Transverse colon (tissue), 4 donors: ENCODE measurements at regions not wholly inside any gene's neighbourhood (a gene's known extent, or its start where the extent isn't known, plus 50 kb on each side); places are given as distances from the start of the nearest gene placed in this dataset.

Experiments
- DNase-seq: peaks from one replicate; pipeline ENCODE4 v3.0.0-alpha.2; 2019
- H3K27ac ChIP-seq, 4 donors: fragments of 200-600 bp; sonication (generic); 2 replicates each; pipeline ENCODE4 v1.5.1; 2016 to 2018; ENCODE audit warnings: inconsistent platforms in 4 of 4
- H3K27me3 ChIP-seq: fragments of 200-600 bp; sonication (generic); 2 replicates; pipeline ENCODE4 v1.5.1; 2017; ENCODE audit warnings: inconsistent platforms
- H3K36me3 ChIP-seq, 4 donors: fragments of 200-600 bp; sonication (generic); 2 replicates each; pipeline ENCODE4 v1.5.1; 2017 to 2019; ENCODE audit warnings: inconsistent platforms in 4 of 4
- H3K4me1 ChIP-seq, 4 donors: fragments of 200-600 bp; sonication (generic); 2 replicates each; pipeline ENCODE4 v1.5.1; 2017 to 2020; ENCODE audit warnings: inconsistent platforms in 4 of 4
- H3K4me3 ChIP-seq, 4 donors: fragments of 200-600 bp; sonication (generic); 1 replicate in 1 of 4; 2 replicates in 3 of 4; pipeline versions ENCODE4 v1.5.1 to v1.6.1; 2017 to 2019; ENCODE audit warnings: inconsistent platforms in 4 of 4
- H3K9me3 ChIP-seq, 2 donors: fragments of 200-600 bp; sonication (generic); 2 replicates each; pipeline ENCODE4 v1.5.1; 2017 to 2019; ENCODE audit warnings: inconsistent platforms in 2 of 2
- CTCF ChIP-seq, 5 experiments: fragments of 200-600 bp in 3 of 5; fragments of 450-650 bp in 2 of 5; sonication (generic) in 3 of 5; IDR thresholded peaks; 1 replicate in 2 of 5; 2 replicates in 3 of 5; pipeline ENCODE4 v1.5.1; 2016 to 2017; ENCODE audit warnings: antibody characterized with exemption in 5 of 5, inconsistent platforms in 3 of 5, mild to moderate bottlenecking in 2 of 5, moderate library complexity in 1 of 5
- EP300 ChIP-seq: sonication (generic); formaldehyde crosslinking; IDR thresholded peaks from one replicate; pipeline ENCODE4 v1.6.1; 2017; ENCODE audit warnings: antibody characterized with exemption, low read depth
- POLR2A ChIP-seq: fragments of 450-650 bp; IDR thresholded peaks from one replicate; pipeline ENCODE4 v1.6.1; 2016; ENCODE audit warnings: antibody characterized with exemption, mild to moderate bottlenecking, moderate library complexity
- POLR2AphosphoS5 ChIP-seq, 3 donors: sonication (generic); formaldehyde crosslinking; IDR thresholded peaks; one replicate each; pipeline ENCODE4 v1.6.1; 2016; ENCODE audit warnings: antibody characterized with exemption in 3 of 3
- WGBS, 2 donors: methylation state at CpG; one replicate each; pipeline ENCODE4 v1.1.5; 2018; ENCODE audit warnings: low coverage in 1 of 2; 5-methylcytosine and 5-hydroxymethylcytosine counted together
- in situ Hi-C, 4 donors: fragments of 200-750 bp; cut with MboI; loops; one replicate each; pipeline versions ENCODE4 v1.15.0 to v1.15.1; 2017; ENCODE audit warnings: low sequenced_read_pairs in 3 of 4, low pct_ligation_motif_present in 1 of 4, low pct_unique_long_range_greater_than_20kb in 1 of 4
- intact Hi-C: fragments of 100-400 bp; cut with DNase I; formaldehyde crosslinking; loops from one replicate; pipeline ENCODE4 v1.15.1; 2023; ENCODE audit warnings: low total_unique reads

- TF ChIP-seq POLR2AphosphoS5 (IDR thresholded peaks at IDR 0.05) = no peak
- DNase-seq = no peak
- 83% methylated on average over 1 of the region's 1 CpG for WGBS, 2 donors
Observed at GRCh38 chr6:51464956-51465355, 622.5 kb downstream of the PKHD1 start.

GRCh38 chr6:51466427-51466826 lies 621.0 kb downstream of the PKHD1 start:
- Histone ChIP-seq H3K4me1 (no peaks in the 10 kb centered on the region), H3K27me3 (no peaks in the 10 kb centered on the region), H3K9me3 (no peaks in the 10 kb centered on the region), H3K4me3 (no peak overlapping the region), H3K27ac (no peak overlapping the region), H3K36me3 (no peaks in the 10 kb centered on the region)
- DNase-seq = no peak
- no peak for TF ChIP-seq EP300
- TF ChIP-seq POLR2AphosphoS5 (IDR thresholded peaks at IDR 0.05) = no peak
- TF ChIP-seq CTCF (IDR thresholded peaks at IDR 0.05) = no peak
- no peak for TF ChIP-seq POLR2A
- 88 to 92% methylated on average over 6 to 9 of the region's 9 CpGs for WGBS, 2 donors
- in situ Hi-C loops = no loop called here
- intact Hi-C loops = no loop called here

More at GRCh38 chr6:51464956-51465355, 622.5 kb downstream of the PKHD1 start:
- no peaks in the 10 kb centered on the region for H3K27me3 ChIP-seq
- in situ Hi-C loops (no loop called here), intact Hi-C loops (no loop called here)
- H3K4me3 ChIP-seq = no peak overlapping the region
- H3K9me3 ChIP-seq = no peaks in the 10 kb centered on the region
- peaks cover 0 to 2% (median under 1%) of the 10 kb centered on the region in 4 donors for H3K4me1 ChIP-seq
- no peaks in the 10 kb centered on the region for H3K36me3 ChIP-seq
- no peak overlapping the region for H3K27ac ChIP-seq

- no peaks in the 10 kb centered on the region for H3K9me3 ChIP-seq
- in situ Hi-C loops (no loop called here), intact Hi-C loops (no loop called here)
- H3K27ac ChIP-seq = no peak overlapping the region
- DNase-seq = no peak
- no peaks in the 10 kb centered on the region for H3K4me1 ChIP-seq
- H3K36me3 ChIP-seq = no peaks in the 10 kb centered on the region
- no peak overlapping the region for H3K4me3 ChIP-seq
- WGBS, 2 donors = 69 to 75% methylated on average over 5 to 6 of the region's 6 CpGs
- TF ChIP-seq CTCF (IDR thresholded peaks at IDR 0.05) (no peak), EP300 (no peak), POLR2A (no peak), POLR2AphosphoS5 (IDR thresholded peaks at IDR 0.05) (no peak)
- H3K27me3 ChIP-seq = no peaks in the 10 kb centered on the region
Observed at GRCh38 chr6:51467231-51467952, 620.0 kb downstream of the PKHD1 start.

GRCh38 chr6:51468704-51469103 lies 618.7 kb downstream of the PKHD1 start:
- no peak for TF ChIP-seq EP300
- TF ChIP-seq POLR2AphosphoS5 (IDR thresholded peaks at IDR 0.05) = no peak
- TF ChIP-seq CTCF (IDR thresholded peaks at IDR 0.05) = no peak
- TF ChIP-seq POLR2A = no peak
- Histone ChIP-seq H3K4me3 (no peak overlapping the region), H3K4me1 (peaks cover 0 to 4% (median 0%) of the 10 kb centered on the region in 4 donors), H3K27me3 (no peaks in the 10 kb centered on the region), H3K9me3 (no peaks in the 10 kb centered on the region), H3K27ac (no peak overlapping the region), H3K36me3 (no peaks in the 10 kb centered on the region)
- DNase-seq = no peak
- in situ Hi-C loops = no loop called here
- 76 to 82% methylated on average over 3 of the region's 3 CpGs for WGBS, 2 donors
- intact Hi-C loops = no loop called here
